ENCODE measurements at regions not wholly inside any gene's neighbourhood (a gene's known extent, or its start where the extent isn't known, plus 50 kb on each side); places are given as distances from the start of the nearest gene placed in this dataset.
"Not testable (repeated sequence)": the region's sequence is repeated elsewhere in the genome, so short reads cannot be mapped to it uniquely, and the experiment has no call there.

GRCh38 chr7:17436126-17436525 lies 137.7 kb downstream of the AHR start:
- no peak overlapping the region for H3K27ac ChIP-seq
- DNase-seq (ENCODE audit: low read depth, low spot score): no peak

GRCh38 chr7:17437586-17437985 lies 139.1 kb downstream of the AHR start:
- H3K27ac ChIP-seq: no peak overlapping the region
- DNase-seq (ENCODE audit: low read depth, low spot score): no peak

DNA sequence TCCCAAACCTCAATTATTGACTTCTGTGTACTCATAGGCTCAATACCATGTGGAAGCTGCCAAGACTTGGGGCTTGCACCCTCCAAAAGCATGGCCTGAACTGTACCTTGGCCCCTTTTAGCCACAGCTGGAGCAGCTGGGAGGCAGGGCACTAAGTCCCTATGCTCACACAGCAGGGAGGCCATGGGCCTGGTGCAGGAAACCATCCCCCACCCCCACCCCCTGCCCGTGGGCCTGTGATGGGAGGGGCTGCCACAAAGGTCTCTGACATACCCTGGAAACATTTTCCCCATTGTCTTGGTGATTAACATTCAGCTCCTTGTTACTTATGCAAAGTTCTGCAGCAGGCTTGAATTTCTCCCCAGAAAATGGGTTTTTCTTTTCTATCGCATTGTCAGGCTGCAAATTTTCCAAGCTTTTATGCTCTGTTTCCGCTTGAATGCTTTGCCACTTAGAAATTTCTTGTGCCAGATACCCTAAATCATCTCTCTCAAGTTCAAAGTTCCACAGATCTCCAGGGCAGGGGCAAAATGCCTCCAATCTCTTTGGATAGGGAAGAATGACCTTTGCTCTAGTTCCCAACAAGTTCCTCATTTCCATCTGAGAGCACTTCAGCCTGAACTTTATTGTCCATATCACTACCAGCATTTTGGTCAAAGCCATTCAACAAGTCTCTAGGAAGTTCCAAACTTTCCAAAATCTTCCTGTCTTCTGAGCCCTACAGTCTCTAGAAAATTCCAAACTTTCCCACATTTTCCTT lies 141.8 kb downstream of the AHR start:
- not testable (repeated sequence) for DNase-seq (ENCODE audit: low read depth, low spot score)

GRCh38 chr7:17440831-17441230 lies 142.4 kb downstream of the AHR start:
- no peak for DNase-seq (ENCODE audit: low read depth, low spot score)
- H3K27ac ChIP-seq: no peak overlapping the region

More for the DNA sequence above, 141.8 kb downstream of the AHR start:
- not testable (repeated sequence) for H3K27ac ChIP-seq

- no peak overlapping the region for H3K27ac ChIP-seq
- DNase-seq (ENCODE audit: low read depth, low spot score): no peak
These were observed 143.1 kb downstream of the AHR start for GRCh38 chr7:17441557-17441956.

DNA sequence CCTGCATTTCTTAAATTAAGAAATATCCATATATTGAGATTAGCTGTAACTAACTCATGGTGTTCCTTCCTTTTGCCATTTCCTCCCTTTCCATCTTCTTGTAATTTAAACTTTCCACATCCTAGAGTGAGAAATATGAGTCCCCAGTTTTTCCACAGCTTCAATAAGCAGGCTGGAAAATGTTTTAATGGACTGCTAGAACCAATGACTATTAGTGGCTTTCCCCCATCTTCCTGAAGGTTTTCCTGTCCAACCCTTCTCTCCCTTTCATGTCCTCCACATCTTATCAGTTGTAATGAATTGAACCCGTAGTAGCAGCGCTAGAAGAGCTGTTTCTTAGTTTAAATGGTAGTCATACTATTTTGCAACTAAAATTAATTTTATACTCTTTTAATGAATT lies 145.7 kb downstream of the AHR start:
- DNase-seq (ENCODE audit: low read depth, low spot score): no peak
- H3K27ac ChIP-seq: no peak overlapping the region

DNA sequence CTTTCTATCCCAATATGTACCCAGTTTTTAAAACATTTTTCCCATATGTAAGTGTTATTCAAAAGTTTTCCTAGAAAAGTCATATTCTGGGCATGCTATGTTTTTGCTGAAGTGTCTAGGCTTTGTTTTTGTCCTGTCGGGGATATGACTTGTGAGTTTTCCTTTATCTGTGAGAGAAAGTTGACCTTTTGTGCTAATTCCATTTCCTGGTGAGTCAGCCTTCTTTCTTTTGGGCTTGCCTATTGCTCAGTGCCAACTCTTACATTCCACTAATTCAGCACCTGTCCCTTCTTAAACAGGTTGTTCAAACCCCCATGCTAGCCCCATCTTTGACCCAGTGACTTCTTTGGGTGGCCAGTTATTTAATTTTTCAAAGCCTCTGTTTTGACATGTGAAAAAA lies 146.2 kb downstream of the AHR start:
- DNase-seq (ENCODE audit: low read depth, low spot score): peak; percentile 12
- no peak overlapping the region for H3K27ac ChIP-seq

DNA sequence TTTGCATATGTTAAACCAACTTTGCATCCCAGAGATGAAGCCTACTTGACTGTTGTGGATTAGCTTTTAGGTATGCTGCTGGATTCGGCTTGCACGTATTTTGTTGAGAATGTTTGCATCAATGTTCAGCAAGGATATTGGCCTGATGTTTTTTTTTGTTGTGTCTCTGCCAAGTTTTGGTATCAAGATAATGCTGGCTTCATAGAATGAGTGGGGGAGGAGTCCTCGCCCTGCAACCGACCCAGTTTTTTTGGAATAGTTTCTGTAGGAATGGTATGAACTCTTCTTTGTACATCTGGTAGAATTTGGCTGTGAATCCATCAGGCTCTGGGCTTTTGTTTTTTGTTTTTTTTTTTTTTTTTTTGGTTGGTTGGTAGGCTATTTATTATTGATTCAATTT lies 147.9 kb downstream of the AHR start:
- DNase-seq (ENCODE audit: low read depth, low spot score): no peak
- H3K27ac ChIP-seq: no peak overlapping the region

- H3K27ac ChIP-seq: no peak overlapping the region
- DNase-seq (ENCODE audit: low read depth, low spot score): no peak
These were observed 149.5 kb downstream of the AHR start for GRCh38 chr7:17447728-17448478.

DNA sequence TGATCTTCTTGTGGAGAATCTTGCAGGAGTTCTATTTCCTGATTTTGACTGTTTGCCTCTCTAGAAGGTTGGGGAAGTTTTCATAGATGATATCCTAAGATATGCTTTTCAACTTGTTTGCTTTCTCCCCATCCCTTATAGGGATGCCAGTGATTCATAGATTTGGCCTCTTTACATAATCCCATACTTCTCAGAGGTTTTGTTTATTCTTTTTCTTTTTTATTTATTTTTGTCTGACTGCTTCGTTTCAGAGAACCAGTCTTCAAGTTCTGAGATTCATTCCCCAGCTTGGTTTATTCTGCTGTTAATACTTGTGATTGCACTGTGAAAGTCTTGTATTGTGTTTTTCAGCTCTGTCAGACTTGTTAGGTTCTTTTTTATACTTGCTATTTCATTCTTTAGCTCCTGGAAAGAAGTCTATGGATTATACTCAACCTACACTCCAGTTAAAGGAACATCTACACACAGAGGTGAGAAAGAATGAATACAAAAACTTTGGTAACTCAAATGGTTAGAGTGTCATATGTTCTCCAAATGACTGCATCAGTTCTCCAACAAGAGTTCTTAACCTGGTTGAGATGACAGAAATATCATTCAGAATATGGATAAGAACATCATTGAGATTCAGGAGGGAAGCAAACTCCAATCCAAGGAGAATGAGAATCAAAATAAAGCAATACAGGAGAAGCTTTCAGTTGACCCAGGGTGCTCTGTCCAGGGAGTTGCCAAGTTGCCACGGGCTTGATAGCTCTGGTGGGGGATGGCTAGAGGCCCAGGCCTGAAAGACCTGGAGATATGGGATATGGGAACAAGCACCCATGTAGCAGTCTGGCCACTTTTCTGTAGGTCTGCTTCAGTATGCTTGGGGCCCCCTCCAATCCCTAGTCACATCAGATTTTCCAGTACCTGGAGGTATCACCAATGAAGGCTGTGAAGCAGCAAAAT lies 150.3 kb downstream of the AHR start:
- H3K27ac ChIP-seq: no peak overlapping the region
- DNase-seq (ENCODE audit: low read depth, low spot score): no peak

DNA sequence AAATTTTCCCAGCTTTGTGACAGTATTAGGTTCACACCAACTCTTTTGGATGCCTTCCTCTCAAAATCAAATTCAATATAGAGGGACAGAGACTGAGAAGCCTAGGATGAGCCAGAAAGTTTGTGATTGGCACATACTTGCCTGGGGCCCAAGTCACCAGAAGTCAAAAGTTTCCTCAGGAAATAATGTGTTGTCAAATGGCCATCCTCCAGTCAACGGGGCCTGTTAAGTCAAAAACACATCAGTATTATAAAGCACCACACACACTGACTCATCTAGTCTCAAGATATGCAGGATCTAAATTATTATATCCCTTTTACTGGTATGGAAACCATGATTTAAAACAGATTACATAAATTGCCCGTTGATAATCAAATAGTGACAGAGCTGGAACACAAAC lies 158.1 kb downstream of the AHR start:
- no peak overlapping the region for H3K27ac ChIP-seq
- DNase-seq (ENCODE audit: low read depth, low spot score): no peak

DNA sequence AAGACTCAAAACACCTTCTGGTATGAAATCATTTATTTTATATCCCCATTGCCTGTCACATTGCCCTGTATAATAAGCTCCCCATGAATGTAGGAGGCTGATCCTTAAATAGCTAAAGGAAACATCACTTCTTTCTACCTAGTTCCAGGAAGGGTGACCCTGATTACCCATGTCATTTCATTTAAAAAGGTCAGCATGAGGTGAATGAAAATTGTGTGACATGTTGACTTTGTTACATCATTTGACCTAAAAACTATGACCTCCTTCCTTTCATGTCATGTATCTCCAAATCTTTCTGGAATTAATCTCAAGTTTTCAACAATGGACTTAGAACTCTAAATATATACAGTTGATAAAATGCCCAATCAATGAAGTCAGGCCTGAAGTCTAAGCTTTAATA lies 161.5 kb downstream of the AHR start:
- no peak for DNase-seq (ENCODE audit: low read depth, low spot score)
- no peak overlapping the region for H3K27ac ChIP-seq

DNA sequence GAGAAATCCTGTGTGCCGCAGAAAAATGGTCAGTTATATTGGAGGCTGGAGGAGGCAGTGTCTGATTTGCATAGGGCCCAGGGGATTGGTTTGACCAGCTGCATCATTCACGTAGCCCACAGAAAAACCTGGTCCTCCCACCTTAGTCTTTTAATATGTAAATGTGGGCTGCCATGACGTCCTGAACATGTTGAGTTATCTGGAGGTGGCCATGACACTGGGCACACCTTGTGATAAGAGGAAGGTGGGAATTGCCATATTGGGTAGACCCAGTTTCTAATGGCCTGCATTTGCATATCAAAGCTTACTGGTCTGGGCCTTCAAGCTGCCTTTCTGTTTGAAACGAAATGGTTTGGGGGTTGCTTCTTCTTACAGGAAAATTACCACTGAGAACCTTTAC lies 162.2 kb downstream of the AHR start:
- H3K27ac ChIP-seq: no peak overlapping the region
- DNase-seq (ENCODE audit: low read depth, low spot score): no peak

- no peak for DNase-seq (ENCODE audit: low read depth, low spot score)
- no peak overlapping the region for H3K27ac ChIP-seq
These were observed 163.7 kb downstream of the AHR start for GRCh38 chr7:17462131-17462631.

- no peak overlapping the region for H3K27ac ChIP-seq
- DNase-seq (ENCODE audit: low read depth, low spot score): no peak
These were observed 165.1 kb downstream of the AHR start for GRCh38 chr7:17463511-17464085.

GRCh38 chr7:17466216-17466615 lies 167.8 kb downstream of the AHR start:
- DNase-seq (ENCODE audit: low read depth, low spot score): no peak
- H3K27ac ChIP-seq: no peak overlapping the region

GRCh38 chr7:17467386-17467945 lies 169.0 kb downstream of the AHR start:
- no peak overlapping the region for H3K27ac ChIP-seq
- no peak for DNase-seq (ENCODE audit: low read depth, low spot score)

- no peak for DNase-seq (ENCODE audit: low read depth, low spot score)
- H3K27ac ChIP-seq: no peak overlapping the region
These were observed 172.9 kb downstream of the AHR start for GRCh38 chr7:17471325-17471724.

- no peak for DNase-seq (ENCODE audit: low read depth, low spot score)
- H3K27ac ChIP-seq: no peak overlapping the region
These were observed 174.1 kb downstream of the AHR start for GRCh38 chr7:17472518-17472917.

DNA sequence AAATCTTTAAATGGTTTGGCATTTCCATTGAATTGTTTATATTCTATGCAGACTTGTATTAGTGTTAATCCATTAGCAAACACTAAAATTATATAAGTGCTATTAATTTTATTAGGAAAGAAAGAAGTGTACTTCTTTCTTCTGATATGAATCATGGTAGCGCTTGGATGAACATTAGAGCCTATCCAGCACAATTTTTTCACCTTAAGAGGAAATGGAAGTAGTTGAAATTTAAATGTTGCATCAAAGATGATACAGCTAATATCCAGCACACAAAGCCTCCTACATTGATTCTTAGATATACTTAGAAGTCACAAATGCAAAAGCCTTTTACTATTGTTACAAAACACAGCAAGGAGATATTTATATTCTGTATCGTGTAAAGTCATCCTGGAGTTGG lies 174.5 kb downstream of the AHR start:
- DNase-seq (ENCODE audit: low read depth, low spot score): no peak
- H3K27ac ChIP-seq: no peak overlapping the region
